ENCODE measurements at regions not wholly inside any gene's neighbourhood (a gene's known extent, or its start where the extent isn't known, plus 50 kb on each side); places are given as distances from the start of the nearest gene placed in this dataset.

DNA sequence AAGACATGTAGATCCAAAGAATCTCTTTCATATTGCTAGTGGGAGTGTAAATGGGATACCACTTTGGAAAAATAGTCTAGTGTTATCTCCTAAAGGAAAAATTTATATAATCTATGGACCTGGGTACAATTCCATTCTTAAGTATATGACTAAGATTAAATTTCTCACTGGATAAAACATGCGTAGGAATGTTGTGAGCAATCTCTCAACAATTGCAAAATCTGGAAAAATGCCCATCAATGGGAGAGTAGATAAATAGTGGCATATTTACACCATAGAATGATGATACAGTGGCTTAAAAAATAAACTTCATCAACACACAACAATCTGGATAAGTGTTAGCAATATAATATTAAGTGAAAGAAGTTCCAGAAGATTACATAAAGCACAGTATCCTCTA, 469.5 kb downstream of the MAN2A1 start:
- DNase-seq = no peak

DNA sequence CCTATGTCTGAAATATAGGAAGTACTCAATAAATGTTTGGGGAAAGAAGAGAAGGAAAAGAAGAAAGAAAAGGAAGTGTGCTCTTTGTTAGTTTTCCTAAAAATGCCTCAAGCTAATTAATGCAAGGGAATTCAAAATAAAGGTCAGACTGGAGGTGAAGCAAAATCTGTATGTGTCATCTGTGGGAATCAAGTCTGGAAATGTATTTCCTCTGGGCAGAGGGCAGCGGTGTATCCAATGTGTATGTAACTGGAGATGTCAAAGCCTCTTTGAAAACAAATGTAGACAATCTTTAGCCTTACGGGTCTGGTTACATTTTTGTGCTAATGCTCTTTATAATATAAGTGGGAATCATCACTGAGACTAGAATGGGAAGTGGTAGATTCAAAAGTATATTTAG, 471.4 kb downstream of the MAN2A1 start:
- no peak for DNase-seq

DNA sequence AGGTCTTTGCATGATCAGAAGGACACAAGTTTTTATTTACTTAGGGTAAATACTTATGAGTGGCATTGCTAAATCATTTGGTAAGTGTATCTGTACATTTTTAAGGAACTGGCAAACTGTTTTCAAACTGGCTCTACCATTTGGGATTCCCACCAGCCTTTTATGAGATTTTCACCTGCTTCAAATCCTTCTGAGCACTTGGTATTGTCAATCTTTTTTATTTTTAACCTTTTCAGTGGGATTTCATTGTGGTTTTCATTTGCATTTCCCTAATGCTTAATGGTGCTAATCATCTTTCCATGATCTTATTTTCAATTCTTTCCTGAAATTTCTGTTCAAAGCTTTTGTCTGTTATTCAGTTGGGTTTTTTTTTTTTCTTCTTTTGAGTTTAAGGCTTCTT, 475.6 kb downstream of the MAN2A1 start:
- no peak for DNase-seq

DNA sequence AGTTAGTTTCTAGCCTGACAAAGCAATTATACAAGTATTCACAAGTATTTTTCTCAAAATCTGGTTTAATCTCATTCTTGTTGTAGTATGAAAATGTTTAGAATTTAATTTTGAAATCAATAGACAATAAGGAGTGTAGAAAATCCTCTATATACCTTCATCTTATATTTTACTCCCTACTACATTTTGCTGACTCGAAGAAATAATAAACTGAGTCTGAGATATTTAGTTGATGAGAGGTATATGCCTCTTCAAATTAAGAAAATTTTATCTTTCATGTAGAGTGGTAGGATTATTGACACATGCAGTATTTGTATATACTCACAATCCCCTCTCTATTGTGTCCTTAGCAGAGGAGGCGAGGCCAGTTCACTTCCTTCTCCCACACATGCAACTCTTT, 477.7 kb downstream of the MAN2A1 start:
- DNase-seq = no peak

DNA sequence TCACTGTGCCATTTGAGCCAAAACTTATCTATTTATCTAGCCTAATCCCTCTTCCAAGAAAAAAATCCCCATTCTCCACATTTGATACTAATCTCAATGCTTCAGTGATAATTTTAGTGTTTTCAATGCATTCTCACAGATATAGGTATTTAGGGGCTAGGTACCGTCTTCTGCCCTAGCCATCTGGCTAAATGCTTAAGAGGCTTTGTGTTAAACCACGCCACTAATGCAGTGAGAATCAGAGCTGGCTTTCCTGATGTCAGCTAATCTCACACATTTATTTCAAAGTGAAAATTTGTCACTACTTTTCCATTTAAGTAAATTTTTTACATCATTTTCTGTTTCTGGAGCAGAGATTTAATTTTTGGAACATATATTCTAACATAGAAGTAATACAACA, 479.7 kb downstream of the MAN2A1 start:
- no peak for DNase-seq

DNA sequence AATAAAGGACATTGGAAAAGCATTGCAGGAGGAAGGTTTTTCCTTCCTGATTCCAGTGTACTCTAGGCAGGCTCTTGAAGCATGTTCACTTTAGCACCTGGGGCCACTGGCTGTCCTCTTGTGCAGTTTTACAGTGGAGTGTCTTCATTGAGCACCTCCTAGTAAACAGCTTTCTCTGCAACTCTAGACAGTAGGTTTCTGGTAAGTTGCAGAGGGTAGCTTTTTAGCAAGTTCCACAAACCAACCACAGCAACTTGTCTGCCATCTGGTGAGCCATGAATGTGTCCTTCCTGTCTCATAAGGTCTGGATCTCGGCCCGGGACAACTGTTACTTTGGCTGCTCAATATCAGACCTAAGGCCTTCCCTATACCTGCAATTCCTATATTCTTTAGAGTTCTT, 488.0 kb downstream of the MAN2A1 start:
- no peak for DNase-seq

DNA sequence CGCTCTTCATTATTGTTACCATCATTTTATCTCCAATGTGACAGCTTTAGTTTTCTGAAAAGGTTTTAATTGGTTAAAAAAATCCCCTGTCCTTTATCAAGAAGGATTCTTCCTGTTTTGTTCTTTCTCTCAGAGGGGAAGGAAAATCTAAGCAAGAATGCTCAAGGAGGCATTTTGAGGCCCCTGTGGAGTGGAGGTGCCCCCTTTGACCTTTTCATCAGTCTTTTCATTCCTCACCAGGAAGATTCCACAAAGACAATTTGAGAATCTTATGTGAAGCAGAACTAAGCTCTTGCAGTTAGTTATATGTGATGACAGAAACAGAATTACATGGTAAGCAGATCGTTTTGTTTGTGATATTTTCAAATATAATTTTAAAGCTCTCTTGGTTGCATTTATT, 489.6 kb downstream of the MAN2A1 start:
- no peak for DNase-seq

DNA sequence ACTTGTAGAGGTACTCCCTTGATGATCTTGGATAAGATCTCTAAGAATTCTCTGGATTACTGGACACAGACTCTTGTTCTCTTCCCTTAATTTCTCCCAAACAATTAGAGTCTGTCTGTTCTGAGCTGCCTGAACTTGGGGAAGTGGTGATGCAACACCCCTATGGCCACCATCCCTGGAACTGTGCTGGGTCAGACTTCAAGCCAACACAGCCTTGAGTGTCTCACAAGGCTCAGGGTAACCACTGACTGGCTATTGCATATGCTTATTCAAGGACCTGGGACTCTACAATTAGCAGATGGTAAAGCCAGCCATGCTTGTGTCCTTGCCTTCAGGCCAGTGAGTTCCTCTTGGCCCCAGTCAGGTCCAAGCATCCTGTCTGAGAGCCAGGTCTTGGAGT, 504.5 kb downstream of the MAN2A1 start:
- DNase-seq = no peak

DNA sequence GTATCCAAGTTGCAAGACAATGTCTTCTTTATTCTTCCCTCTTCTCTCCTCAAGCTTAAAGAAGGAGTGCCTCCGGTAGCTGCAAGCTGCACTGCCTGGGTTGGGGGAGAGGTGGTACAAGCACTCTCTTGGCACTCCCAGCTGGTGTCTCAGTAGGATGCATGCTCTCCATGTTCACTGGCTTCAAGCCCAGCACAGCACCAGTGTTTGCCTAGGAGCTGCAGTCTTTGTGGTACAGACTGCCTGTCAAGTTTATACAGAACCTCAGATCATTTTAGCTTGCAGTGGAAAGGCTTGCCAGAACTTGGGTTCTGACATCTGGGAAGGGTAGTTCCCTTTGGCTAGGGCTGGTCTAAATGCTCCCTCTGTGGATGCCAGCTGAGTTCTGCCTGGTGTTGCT, 505.6 kb downstream of the MAN2A1 start:
- no peak for DNase-seq

DNA sequence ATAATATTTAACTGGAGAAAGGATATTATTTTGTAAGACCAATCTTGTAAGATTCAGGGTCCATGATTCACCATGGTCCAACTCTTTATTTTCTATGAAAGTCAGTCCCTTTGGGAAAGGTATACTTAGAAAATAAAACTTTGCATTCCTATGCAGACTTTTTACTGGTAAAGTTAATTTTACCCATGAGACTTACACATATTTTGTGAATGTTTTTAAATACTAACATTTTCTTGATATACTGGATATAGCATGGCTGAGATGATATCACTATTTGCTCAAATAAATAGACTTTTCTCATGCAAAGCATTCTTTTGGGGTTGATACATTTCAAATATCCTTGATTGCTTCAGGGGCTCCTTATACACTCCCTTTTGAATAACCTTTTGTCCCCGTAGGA, 512.1 kb downstream of the MAN2A1 start:
- no peak for DNase-seq

DNA sequence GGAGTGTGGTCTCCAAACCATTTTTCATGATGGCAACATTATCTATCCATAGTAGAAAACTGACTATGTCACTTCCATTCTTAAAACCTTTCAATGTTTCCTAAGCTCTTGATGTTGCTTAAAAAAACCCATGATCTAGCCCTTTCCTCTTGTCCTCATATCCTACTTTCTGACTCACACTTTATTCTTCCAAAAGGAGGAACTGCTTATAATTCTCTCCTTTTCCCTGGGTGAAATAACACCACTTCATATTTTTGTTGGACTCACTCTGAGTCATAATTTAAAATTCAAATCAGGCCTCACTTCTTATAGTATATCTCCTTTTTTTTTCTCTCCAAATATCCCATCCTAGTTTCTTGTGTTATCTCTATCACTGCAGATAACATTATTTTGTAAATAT, 513.9 kb downstream of the MAN2A1 start:
- DNase-seq = no peak

DNA sequence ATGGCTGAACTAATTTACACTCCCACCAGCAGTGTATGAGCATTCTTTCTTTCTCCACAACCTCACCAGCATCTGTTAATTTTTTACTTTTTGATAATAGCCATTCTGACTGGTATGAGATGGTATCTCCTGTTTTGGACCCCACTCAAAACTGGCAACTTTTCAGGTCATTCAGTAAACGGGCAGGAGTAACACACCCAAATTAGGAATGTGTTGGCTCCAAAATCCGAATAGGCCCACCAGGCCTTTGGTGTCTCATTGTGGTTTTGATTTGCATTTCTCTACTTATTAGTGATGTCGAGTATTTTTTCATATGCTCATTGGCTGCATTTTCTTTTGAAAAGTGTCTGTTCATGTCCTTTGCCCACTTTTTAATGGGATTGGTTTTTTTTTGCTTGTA, 517.1 kb downstream of the TMEM232 start:
- no peak for DNase-seq

DNA sequence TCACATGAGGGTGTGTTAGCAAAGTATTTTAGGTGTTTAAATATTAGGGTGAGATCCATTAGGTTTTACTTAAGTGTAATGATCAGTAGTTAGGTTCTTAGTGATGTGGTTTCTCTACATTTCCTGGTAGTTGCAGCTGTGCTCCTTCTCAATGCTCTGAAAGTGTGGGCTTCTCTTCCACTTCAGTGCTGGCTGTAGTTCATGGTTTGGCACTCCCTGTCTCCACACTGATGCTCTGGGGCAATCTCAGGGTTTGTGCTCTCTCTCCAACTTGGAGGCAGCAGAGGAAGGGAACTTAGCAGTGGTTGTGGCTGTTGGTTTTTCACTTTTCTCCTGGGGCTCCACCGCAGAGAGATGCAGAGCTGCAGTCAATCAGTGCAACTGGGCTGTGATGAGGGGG, 507.5 kb downstream of the TMEM232 start:
- DNase-seq = no peak

DNA sequence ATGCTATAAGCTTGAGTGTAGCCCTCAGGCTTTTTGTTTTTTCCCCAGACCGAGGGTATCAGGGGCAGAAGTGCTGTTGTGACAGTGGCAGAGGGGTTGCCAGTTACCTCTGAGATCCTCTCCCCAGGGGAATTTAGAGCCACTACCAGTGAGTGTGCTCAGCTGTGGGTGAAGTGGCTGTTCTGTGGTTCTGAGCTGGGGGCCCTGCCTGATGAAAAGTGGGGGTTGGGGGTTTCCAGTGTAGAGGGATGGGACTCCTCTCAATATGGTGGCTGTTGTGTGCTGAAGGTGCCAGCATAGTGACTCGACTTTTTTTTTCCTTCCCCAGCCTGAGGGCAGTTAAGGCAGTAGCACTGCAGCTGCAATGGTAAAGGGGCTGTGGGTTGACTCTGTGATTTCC, 506.7 kb downstream of the TMEM232 start:
- no peak for DNase-seq

DNA sequence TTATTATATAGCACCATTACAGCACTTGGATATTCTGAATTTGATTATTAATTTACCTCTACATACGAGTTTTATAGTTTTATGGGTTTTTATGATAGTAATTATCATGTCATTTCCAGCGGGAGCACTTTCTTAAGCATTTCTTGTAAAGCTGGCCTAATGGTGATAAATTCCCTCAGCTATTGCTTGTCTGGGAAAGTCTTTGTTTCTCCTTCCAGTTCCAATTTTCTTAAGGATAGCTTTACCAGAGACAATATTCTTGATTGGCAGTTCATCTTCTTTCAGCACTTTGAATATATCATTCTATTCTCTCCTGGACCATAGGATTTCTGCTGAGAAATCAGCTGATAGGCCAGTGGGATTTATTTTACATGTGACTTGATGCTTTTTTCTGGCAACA, 505.4 kb downstream of the TMEM232 start:
- no peak for DNase-seq

DNA sequence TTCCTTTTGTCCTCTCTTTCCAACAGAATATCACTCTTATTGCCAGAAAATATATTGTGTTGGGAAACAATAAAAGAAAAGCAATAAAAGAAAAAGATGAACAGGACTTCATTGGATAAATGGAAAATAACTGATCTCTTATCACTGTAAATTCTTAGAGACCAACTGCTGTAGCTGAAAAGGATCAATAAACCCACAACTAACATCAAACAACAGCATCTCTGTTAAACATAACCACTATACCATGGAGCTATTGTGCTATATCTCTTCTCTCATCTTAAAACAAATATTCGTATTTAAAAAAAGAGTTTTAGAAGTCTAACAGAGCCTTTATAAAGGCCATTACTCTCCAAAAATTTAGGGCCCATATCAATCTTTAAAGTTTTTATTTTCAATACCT, 502.4 kb downstream of the TMEM232 start:
- DNase-seq = no peak

DNA sequence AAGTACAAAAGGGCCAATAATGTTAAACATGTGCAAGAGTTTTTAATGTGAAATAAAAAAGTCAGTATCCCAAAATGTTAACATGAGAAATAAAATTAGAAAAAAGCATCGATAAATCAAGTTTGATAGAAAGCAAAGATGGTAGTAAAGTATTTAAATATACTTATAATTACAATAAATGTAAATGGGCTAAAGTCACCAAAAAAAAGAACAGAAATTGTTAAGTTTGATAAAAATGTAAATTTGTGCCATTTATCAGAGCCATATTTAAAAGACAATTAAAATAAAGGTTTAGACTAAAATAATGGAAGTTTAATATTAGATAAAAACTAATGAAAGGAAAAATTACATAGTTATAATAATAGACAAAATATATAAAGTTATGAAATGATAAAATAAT, 500.5 kb downstream of the TMEM232 start:
- DNase-seq = no peak

DNA sequence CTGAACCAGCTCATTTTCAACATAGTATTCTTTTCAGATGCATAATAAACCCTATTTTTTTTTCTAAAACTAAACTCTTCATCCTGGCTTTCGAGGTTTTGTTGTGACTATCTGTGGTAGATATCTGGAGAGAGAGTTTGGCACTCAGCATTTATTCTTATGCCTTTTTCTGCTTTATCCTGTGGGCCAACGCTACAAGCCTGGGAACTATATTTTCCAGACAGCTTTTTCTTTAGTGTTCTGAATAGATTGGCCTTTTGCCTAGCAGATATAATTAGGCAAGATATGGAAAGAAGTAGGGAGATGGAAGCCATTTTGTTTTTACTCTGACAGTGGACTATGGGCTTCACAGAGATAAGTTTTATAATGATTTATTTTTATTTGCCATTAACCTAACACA, 486.7 kb downstream of the TMEM232 start:
- DNase-seq = no peak

DNA sequence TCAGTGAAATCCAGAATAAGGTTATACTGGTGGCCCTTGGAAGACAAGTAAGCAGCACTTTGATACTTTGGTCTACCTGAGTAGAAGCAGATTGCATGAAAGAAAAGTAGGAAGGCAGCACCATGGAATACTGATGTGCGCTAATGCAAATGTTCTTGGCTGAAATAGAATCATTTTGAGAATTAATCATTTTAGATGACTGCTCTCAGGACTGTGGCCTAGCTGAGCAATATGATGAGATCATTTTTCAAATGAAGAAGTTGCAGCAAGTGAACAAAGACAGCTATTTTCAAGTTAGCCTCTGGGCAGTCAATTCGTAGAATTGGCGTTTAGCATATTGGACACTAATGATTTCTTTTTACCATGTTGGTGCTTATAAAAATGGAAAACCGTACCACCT, 483.5 kb downstream of the TMEM232 start:
- no peak for DNase-seq

DNA sequence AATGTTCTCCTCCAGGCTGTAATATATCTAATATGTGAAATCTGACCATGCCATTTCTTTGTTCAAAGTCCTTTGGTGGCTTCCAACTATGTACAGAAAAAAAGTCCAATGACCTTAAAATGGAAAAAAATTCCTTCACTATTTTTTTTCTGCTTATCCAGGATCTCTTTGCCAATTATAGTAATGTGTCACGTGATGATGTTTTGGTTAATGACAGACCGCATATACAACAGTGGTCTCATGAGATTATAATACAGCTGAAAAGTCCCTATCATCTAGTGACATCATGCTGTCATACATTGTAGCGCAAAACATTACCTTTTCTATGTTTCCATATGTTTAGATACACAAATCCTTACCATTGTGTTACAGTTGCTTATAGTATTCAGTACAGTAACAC, 477.6 kb downstream of the TMEM232 start:
- DNase-seq = no peak

DNA sequence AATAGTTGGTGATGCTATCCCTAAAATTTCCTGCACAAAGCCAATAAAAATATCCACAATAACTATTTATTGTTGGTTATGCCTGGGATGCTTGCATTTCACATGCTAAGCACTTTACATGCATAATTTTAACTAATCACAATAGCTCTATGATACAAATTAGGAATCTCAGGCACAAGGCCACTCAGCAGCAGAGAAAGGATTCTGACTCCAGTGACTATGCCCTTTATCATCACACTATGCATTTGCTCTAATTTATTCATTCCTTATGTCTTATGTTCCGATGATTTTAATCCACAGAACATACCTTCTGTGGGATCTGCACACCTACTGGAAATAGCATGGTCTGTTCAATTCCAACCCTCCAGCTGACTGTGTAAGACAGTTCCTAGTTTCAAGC, 476.1 kb downstream of the TMEM232 start:
- DNase-seq = no peak

DNA sequence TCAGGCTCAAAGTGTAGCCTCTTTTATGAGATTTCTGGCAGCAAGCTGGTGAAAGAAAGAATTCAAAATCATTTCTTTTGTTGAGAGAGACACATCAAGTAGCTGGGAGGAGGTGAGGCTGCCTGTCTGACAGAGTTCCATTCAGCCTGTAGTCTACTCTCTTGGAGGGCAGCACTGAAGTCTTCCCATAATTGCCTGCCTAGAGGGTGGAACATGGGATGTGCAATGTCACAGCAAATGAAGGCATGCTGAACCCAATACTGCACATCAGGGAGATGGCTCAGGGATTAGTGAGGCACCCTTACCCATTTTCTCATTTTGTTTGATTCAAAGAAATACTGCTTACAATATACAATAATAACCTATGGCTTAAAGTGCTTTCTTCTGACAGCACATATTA, 475.7 kb downstream of the TMEM232 start:
- DNase-seq = no peak

DNA sequence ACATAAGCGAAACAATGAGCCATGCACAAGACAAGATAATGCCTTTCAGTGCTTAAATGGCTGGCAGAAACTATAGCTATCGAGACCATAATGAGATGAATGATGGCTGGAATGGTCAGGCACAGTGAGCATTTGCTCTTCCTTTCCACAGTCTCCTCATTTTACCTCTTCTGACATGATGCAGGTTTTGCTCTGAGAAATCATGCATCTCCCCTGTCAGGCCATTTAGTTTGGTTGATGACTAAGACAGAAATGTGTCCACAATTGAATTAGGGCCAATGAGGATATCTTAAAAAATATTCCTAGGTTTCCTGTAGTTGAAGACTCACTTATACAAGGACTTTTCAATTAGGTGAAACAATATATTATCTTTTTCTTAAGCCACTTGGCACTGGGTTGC, 475.1 kb downstream of the TMEM232 start:
- DNase-seq = no peak

DNA sequence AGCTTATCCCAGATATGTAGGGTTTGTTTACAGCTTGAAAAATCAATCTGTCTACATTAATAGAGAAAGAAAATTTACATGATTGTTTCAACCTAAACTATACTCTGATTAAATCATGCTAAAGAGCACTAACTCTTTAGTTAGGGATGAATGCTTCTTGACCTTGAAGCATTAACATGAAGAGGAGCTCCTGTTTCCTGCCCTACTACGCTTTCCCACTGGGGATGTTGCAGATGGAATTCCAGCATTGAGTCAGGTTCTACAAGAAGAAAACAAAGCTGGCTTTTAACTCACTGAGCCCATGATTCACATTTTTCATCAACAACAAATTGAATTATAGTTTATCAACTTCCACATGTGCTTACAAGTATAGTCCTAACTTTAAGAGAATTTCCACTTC, 471.3 kb downstream of the TMEM232 start:
- no peak for DNase-seq

DNA sequence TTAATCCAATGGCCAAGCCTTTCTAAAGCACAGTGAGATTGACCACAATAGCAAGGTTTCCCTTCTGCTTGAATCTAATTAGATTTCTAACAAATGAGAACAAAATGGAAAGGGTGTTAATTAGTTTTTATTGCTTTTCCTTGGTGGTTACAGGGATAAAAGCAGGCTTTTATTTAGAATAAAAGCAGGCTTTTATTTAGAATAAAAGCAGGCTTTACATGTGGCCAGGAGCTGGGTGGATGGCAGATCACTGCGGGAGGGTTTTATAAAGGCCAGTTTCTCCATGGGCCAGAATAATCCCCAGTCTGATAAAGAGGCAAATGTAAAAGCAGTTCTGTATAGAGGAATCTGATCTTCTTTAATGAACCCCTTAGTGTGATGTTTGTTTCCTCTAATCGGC, 470.2 kb downstream of the TMEM232 start:
- no peak for DNase-seq

DNA sequence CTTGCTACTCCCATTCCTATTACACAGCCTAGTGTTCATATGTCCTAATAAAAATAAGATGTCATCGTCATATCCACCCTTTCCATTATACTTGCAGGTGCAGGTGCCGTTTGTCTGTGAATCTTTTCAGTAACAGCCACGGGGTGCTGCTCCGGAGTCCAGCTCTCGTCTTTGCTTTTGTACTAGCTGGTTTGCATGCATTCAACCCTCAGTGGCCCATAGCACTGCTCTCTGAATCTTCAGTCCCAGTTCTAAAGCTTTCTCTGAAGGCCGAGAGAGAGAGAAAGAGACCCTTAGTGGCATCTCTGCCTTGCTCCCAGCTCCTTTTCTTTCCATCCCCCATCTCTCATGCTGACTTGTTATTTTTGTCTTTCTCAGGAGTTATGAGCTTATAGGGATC, 468.5 kb downstream of the TMEM232 start:
- no peak for DNase-seq

Measured in CD4-positive, alpha-beta T cell treated with Interleukin-12 subunit alpha and Interleukin-12 subunit beta, for 1 hour (primary cell).